ENCODE measurements at regions not wholly inside any gene's neighbourhood (a gene's known extent, or its start where the extent isn't known, plus 50 kb on each side); places are given as distances from the start of the nearest gene placed in this dataset.

- Histone ChIP-seq H3K36me3 (ENCODE audit: control insufficient read depth, insufficient read depth, low read length) (no peaks in the 10 kb centered on the region), H3K27me3 (replicated peaks; ENCODE audit: control insufficient read depth, insufficient read depth, low read length) (no peaks in the 10 kb centered on the region), H3K4me3 (replicated peaks; ENCODE audit: low read depth, low read length) (no peak overlapping the region)
- TF ChIP-seq CTCF (IDR thresholded peaks at IDR 0.05; ENCODE audit: insufficient read depth, low read length, poor library complexity, severe bottlenecking): no peak
- no peak for DNase-seq (ENCODE audit: extremely low read depth, insufficient read length)
Measured at GRCh38 chr10:83272666-83273434, 866.5 kb upstream of the GHITM start.

GRCh38 chr10:83274088-83274487, 865.2 kb upstream of the GHITM start:
- Histone ChIP-seq H3K36me3 (ENCODE audit: control insufficient read depth, insufficient read depth, low read length) (no peaks in the 10 kb centered on the region), H3K27me3 (replicated peaks; ENCODE audit: control insufficient read depth, insufficient read depth, low read length) (no peaks in the 10 kb centered on the region), H3K4me3 (replicated peaks; ENCODE audit: low read depth, low read length) (no peak overlapping the region)
- TF ChIP-seq CTCF (IDR thresholded peaks at IDR 0.05; ENCODE audit: insufficient read depth, low read length, poor library complexity, severe bottlenecking): no peak
- DNase-seq (ENCODE audit: extremely low read depth, insufficient read length): no peak

GRCh38 chr10:83276971-83277370, 862.3 kb upstream of the GHITM start:
- H3K4me3 ChIP-seq (replicated peaks; ENCODE audit: low read depth, low read length): no peak overlapping the region
- H3K36me3 ChIP-seq (ENCODE audit: control insufficient read depth, insufficient read depth, low read length): no peaks in the 10 kb centered on the region
- no peaks in the 10 kb centered on the region for H3K27me3 ChIP-seq (replicated peaks; ENCODE audit: control insufficient read depth, insufficient read depth, low read length)

GRCh38 chr10:83283151-83283550, 856.2 kb upstream of the GHITM start:
- Histone ChIP-seq H3K36me3 (ENCODE audit: control insufficient read depth, insufficient read depth, low read length) (no peaks in the 10 kb centered on the region), H3K4me3 (replicated peaks; ENCODE audit: low read depth, low read length) (no peak overlapping the region), H3K27me3 (replicated peaks; ENCODE audit: control insufficient read depth, insufficient read depth, low read length) (no peaks in the 10 kb centered on the region)
- DNase-seq (ENCODE audit: extremely low read depth, insufficient read length): no peak
- TF ChIP-seq CTCF (IDR thresholded peaks at IDR 0.05; ENCODE audit: insufficient read depth, low read length, poor library complexity, severe bottlenecking): no peak

More at GRCh38 chr10:83276971-83277370, 862.3 kb upstream of the GHITM start:
- DNase-seq (ENCODE audit: extremely low read depth, insufficient read length): no peak
- no peak for TF ChIP-seq CTCF (IDR thresholded peaks at IDR 0.05; ENCODE audit: insufficient read depth, low read length, poor library complexity, severe bottlenecking)

- H3K36me3 ChIP-seq (ENCODE audit: control insufficient read depth, insufficient read depth, low read length): no peaks in the 10 kb centered on the region
- H3K27me3 ChIP-seq (replicated peaks; ENCODE audit: control insufficient read depth, insufficient read depth, low read length): no peaks in the 10 kb centered on the region
- no peak for TF ChIP-seq CTCF (IDR thresholded peaks at IDR 0.05; ENCODE audit: insufficient read depth, low read length, poor library complexity, severe bottlenecking)
- no peak overlapping the region for H3K4me3 ChIP-seq (replicated peaks; ENCODE audit: low read depth, low read length)
- DNase-seq (ENCODE audit: extremely low read depth, insufficient read length): no peak
Measured at GRCh38 chr10:83287374-83287773, 851.9 kb upstream of the GHITM start.

All from GM06990 (cell line).